GM12878 (cell line): ENCODE measurements at regions not wholly inside any gene's neighbourhood (a gene's known extent, or its start where the extent isn't known, plus 50 kb on each side); places are given as distances from the start of the nearest gene placed in this dataset.

Source experiments
- ATAC-seq: fragments of 200-7000 bp; cut with Tn5 transposase; 3 replicates; pipeline ENCODE4 v1.9.1; 2020; ENCODE audit warnings: mild to moderate bottlenecking, moderate library complexity
- BruUV-seq: library from RNA; stranded (reverse); fragments of 400-500 nt; replicated peaks from 2 replicates; lab custom pipeline; 2021; lab: Mats Ljungman, UMichigan
- CTCF ChIA-PET: fragments of 300-600 bp; sonication (Branson Sonifier 250); formaldehyde crosslinking; extraction: SDS; loops from one replicate; lab custom pipeline; 2021; ENCODE audit warnings: inconsistent platforms; lab: Yijun Ruan, JAX
- POLR2A ChIA-PET: fragments of 350-600 bp; formaldehyde crosslinking; extraction: SDS; loops from one replicate; lab custom pipeline; 2021; ENCODE audit warnings: inconsistent platforms; lab: Charles Lee
- RAD21 ChIA-PET: fragments of 300-600 bp; sonication (Branson Sonifier 250); formaldehyde crosslinking; loops from one replicate; lab custom pipeline; 2023; ENCODE audit warnings: antibody characterized with exemption; ENCODE audit not compliant: unreplicated experiment; lab: Charles Lee
- SMC1A ChIA-PET: fragments of 300-600 bp; sonication (Branson Sonifier 250); formaldehyde crosslinking; loops from one replicate; lab custom pipeline; 2023; ENCODE audit not compliant: unreplicated experiment, uncharacterized antibody; lab: Charles Lee
- DNase-seq: peaks from one replicate; pipeline ENCODE4 v3.0.0-alpha.2; 2011; ENCODE audit warnings: low read depth, low spot score
- FAIRE-seq: peaks from 3 replicates; lab custom pipeline; 2011; peaks lifted over from hg19 to GRCh38; lab: Jason Lieb, UNC
- H2AFZ ChIP-seq: 2 replicates; pipeline ENCODE4 v1.6.0; 2011; ENCODE audit warnings: low read depth, low read length, control low read depth; ENCODE audit not compliant: control insufficient read depth
- H3K27ac ChIP-seq: 2 replicates; pipeline ENCODE4 v1.5.1; 2011; ENCODE audit warnings: control low read depth; ENCODE audit not compliant: control insufficient read depth, insufficient read depth
- H3K27me3 ChIP-seq, 2 experiments: replicated peaks in 1 of 2; 2 replicates each; pipeline versions ENCODE4 v1.6.0 to v1.6.1; 2011; ENCODE audit warnings: low read length in 1 of 2; ENCODE audit not compliant: control insufficient read depth in 2 of 2, insufficient read depth in 2 of 2
- H3K36me3 ChIP-seq, 2 experiments: 2 replicates each; pipeline ENCODE4 v1.5.1; 2011; ENCODE audit warnings: low read length in 1 of 2; ENCODE audit not compliant: control insufficient read depth in 2 of 2, insufficient read depth in 2 of 2
- H3K4me1 ChIP-seq: 2 replicates; pipeline ENCODE4 v1.6.1; 2011; ENCODE audit warnings: mild to moderate bottlenecking, low read length, moderate library complexity, mixed read lengths; ENCODE audit not compliant: control insufficient read depth, insufficient read depth
- H3K4me2 ChIP-seq: 2 replicates; pipeline ENCODE4 v1.6.0; 2011; ENCODE audit warnings: control low read depth; ENCODE audit not compliant: control insufficient read depth, insufficient read depth
- H3K4me3 ChIP-seq: fragments of 200-600 bp; sonication (generic); 2 replicates; pipeline ENCODE4 v1.5.1; 2016
- H3K79me2 ChIP-seq: 2 replicates; pipeline ENCODE4 v1.6.0; 2011; ENCODE audit warnings: low read length; ENCODE audit not compliant: control insufficient read depth, insufficient read depth
- H3K9ac ChIP-seq: 2 replicates; pipeline ENCODE4 v1.8.0; 2011; ENCODE audit warnings: low read length, control low read depth, mixed read lengths; ENCODE audit not compliant: control insufficient read depth, insufficient read depth
- H3K9me3 ChIP-seq: replicated peaks from 3 replicates; pipeline ENCODE4 v1.5.1; 2011; ENCODE audit warnings: mild to moderate bottlenecking, low read length; ENCODE audit not compliant: control insufficient read depth, insufficient read depth
- H4K20me1 ChIP-seq: 2 replicates; pipeline ENCODE4 v1.6.0; 2011; ENCODE audit not compliant: control insufficient read depth, insufficient read depth
- CBX3 ChIP-seq: fragments of 200-600 bp; sonication (generic); IDR thresholded peaks from 2 replicates; pipeline ENCODE4 v1.6.1; 2016; ENCODE audit warnings: low read depth, borderline replicate concordance
- CUX1 ChIP-seq: IDR thresholded peaks from 2 replicates; pipeline ENCODE4 v1.6.1; 2012; ENCODE audit warnings: improper control_type of control experiment, low read depth, low read length; ENCODE audit not compliant: insufficient replicate concordance
- ETV6 ChIP-seq, 2 experiments: fragments of 450-650 bp in 1 of 2; IDR thresholded peaks in 1 of 2; conservative IDR thresholded peaks in 1 of 2; 2 replicates each; pipeline ENCODE4 v1.6.1; 2014; ENCODE audit warnings: antibody characterized with exemption in 1 of 2, borderline replicate concordance in 1 of 2, low read depth in 1 of 2, mild to moderate bottlenecking in 1 of 2, moderate library complexity in 1 of 2
- FOXK2 ChIP-seq: fragments of 450-650 bp; IDR thresholded peaks from 2 replicates; pipeline ENCODE4 v1.6.1; 2017; ENCODE audit warnings: mild to moderate bottlenecking, moderate library complexity
- RELA ChIP-seq: fragments of 450-650 bp; IDR thresholded peaks from 2 replicates; pipeline ENCODE4 v1.8.0; 2014; ENCODE audit warnings: borderline replicate concordance; ENCODE audit not compliant: partially characterized antibody
- SKIL ChIP-seq: fragments of 450-650 bp; IDR thresholded peaks from 2 replicates; pipeline ENCODE4 v1.6.1; 2017; ENCODE audit warnings: mild to moderate bottlenecking, low read depth, inconsistent platforms; ENCODE audit not compliant: poor library complexity, severe bottlenecking
- TCF12 ChIP-seq: IDR thresholded peaks from 2 replicates; pipeline ENCODE4 v1.6.1; 2011; ENCODE audit warnings: low read depth, mild to moderate bottlenecking, low read length
- USF2 ChIP-seq: IDR thresholded peaks from 2 replicates; pipeline ENCODE4 v1.6.1; 2011; ENCODE audit warnings: low read depth, low read length, improper control_type of control experiment, borderline replicate concordance
- ZNF687 ChIP-seq: fragments of 450-650 bp; IDR thresholded peaks from 2 replicates; pipeline ENCODE4 v1.6.1; 2017; ENCODE audit warnings: mild to moderate bottlenecking, moderate library complexity
- WGBS: methylation state at CpG from one replicate; pipeline ENCODE4 v1.1.6; 2016; ENCODE audit warnings: low lambda C conversion rate; ENCODE audit not compliant: insufficient replicate concordance, insufficient coverage; ENCODE audit errors: missing lambda C conversion rate; 5-methylcytosine and 5-hydroxymethylcytosine counted together
- in situ Hi-C: fragments of 300-500 bp; cut with MboI; formaldehyde crosslinking; loops from 9 replicates; pipeline ENCODE4 v1.14.3; 2018; ENCODE audit warnings: mixed read lengths
- intact Hi-C: fragments of 100-400 bp; cut with micrococcal nuclease; formaldehyde crosslinking; loops from one replicate; pipeline ENCODE4 v1.14.2; 2022; ENCODE audit not compliant: unreplicated experiment

- TF ChIP-seq USF2, result no peak
- TF ChIP-seq, all 136 proteins: peak for 0
Measured at GRCh38 chr2:111702804-111703196, 181.2 kb downstream of the ANAPC1 start (continued).

GRCh38 chr2:111703759-111704158 is 180.2 kb downstream of the ANAPC1 start:
- no peaks in the 10 kb centered on the region; the same call in 2 of the 3 replicates for H3K9me3 ChIP-seq
- no peak overlapping the region for H3K9ac ChIP-seq
- H3K36me3 ChIP-seq, result no peaks in the 10 kb centered on the region
- in situ Hi-C loops (loop anchor here (10.0 to 25.0 kb wide), 3 partner anchors 216 to 891 kb away; no protein-coding TSS in a partner anchor), intact Hi-C loops (no loop called here)
- H3K4me3 ChIP-seq, result no peak overlapping the region
- H3K27ac ChIP-seq, result no peak overlapping the region
- no peak for DNase-seq
- H3K4me2 ChIP-seq, result no peak overlapping the region
- no peaks in the 10 kb centered on the region for H4K20me1 ChIP-seq
- H3K27me3 ChIP-seq, result no peaks in the 10 kb centered on the region
- ChIA-PET CTCF (interaction anchor here (1.0 to 1.3 kb wide), 2 partner anchors 33 to 83 kb away, joined by 3 to 4 read pairs; no protein-coding TSS in a partner anchor), RAD21 (no interaction called here), SMC1A (no interaction called here), POLR2A (no interaction called here)
- 84% methylated on average over 5 of the region's 5 CpGs for WGBS
- ATAC-seq, result no peak
- no peaks in the 10 kb centered on the region for H3K79me2 ChIP-seq
- H2AFZ ChIP-seq, result no peak overlapping the region
- peaks cover 23% of the 10 kb centered on the region for H3K4me1 ChIP-seq
- BruUV-seq, result no TSS peak
- FAIRE-seq, result no peak
- TF ChIP-seq FOXK2 (no peak), SKIL (no peak), TCF12 (no peak), RELA (no peak), ZNF687 (no peak), ETV6 (conservative IDR thresholded peaks at IDR 0.05 in 1 of 2, IDR thresholded peaks at IDR 0.05 in 1 of 2; ENCODE audit: borderline replicate concordance in 1 of 2, low read depth in 1 of 2) (no peak), CUX1 (no peak), CBX3 (no peak)
